Fibroblast of pulmonary artery (primary cell): ENCODE measurements at regions not wholly inside any gene's neighbourhood (a gene's known extent, or its start where the extent isn't known, plus 50 kb on each side); places are given as distances from the start of the nearest gene placed in this dataset.
A peak's percentile ranks its signal among the peaks of the same experiment; 100 is the strongest.

Experiments
- DNase-seq: peaks from one replicate; pipeline ENCODE4 v3.0.0-alpha.2; 2010; ENCODE audit warnings: low read depth
- H3K4me3 ChIP-seq: replicated peaks from 2 replicates; pipeline ENCODE4 v1.5.1; 2011; ENCODE audit warnings: low read depth, mild to moderate bottlenecking, control low read depth, low read length, moderate library complexity
- TF ChIP-seq, protein P1 (sequence below): IDR thresholded peaks from 2 replicates; pipeline ENCODE4 v1.5.1; 2011; ENCODE audit warnings: mild to moderate bottlenecking, control low read depth, low read length, inconsistent platforms; ENCODE audit errors: missing control alignments

DNA sequence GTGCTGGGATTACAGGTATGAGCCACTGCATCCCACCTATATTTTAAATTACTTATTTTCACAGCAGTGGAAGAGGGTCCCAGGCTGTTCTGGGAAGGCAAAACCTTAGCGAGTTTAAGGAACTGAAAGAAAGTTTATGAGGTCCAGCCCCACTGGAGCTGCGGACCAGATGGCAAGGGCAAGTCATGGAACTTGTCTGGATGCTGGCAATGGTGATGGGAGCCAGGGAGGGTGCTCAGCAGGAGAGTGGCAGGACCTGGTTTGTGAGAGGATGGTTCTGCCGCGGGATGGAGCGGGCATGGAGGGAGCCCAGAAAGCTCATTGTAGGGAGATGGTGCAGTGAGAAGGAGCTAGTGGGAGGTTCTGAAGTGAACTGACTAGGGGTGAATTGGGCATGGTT lies 50.6 kb upstream of the SLC45A1 start:
- TF ChIP-seq, protein P1, sequence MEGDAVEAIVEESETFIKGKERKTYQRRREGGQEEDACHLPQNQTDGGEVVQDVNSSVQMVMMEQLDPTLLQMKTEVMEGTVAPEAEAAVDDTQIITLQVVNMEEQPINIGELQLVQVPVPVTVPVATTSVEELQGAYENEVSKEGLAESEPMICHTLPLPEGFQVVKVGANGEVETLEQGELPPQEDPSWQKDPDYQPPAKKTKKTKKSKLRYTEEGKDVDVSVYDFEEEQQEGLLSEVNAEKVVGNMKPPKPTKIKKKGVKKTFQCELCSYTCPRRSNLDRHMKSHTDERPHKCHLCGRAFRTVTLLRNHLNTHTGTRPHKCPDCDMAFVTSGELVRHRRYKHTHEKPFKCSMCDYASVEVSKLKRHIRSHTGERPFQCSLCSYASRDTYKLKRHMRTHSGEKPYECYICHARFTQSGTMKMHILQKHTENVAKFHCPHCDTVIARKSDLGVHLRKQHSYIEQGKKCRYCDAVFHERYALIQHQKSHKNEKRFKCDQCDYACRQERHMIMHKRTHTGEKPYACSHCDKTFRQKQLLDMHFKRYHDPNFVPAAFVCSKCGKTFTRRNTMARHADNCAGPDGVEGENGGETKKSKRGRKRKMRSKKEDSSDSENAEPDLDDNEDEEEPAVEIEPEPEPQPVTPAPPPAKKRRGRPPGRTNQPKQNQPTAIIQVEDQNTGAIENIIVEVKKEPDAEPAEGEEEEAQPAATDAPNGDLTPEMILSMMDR: no peak
- DNase-seq: no peak
- no peak overlapping the region for H3K4me3 ChIP-seq

DNA sequence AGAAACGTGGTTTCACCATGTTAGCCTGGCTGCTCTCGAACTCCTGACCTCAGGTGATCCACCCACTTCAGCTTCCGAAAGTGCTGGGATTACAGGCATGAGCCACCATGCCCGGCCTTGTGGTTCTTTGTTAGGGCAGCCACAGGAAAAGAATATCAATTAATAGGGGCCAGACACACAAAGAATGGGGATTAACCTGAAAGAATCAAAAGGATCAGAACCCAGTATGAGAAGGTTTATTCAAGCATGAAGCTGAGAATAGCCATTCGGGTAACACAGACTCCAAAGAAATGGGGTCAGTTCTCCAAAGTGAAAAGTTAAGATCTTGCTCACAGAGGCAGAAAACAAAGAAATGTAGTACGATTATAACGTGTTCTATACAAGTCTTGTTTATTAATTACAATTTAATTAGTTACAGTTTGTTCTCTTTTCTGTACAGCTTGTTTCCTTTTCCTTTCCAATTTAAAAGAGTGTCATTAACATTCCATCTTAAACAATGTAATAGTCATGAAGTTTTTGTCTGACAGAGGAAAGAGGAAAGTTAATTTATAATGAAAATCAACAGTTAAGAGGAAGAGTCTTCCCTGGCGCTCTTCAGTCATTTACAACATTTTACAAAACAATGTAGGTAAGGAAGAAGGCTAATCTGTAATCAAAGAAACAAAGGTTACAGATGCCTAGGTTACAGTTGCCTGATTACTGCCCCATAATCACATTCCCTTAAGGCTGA lies 51.3 kb upstream of the SLC45A1 start:
- no peak overlapping the region for H3K4me3 ChIP-seq
- TF ChIP-seq, protein P1: no peak
- no peak for DNase-seq

DNA sequence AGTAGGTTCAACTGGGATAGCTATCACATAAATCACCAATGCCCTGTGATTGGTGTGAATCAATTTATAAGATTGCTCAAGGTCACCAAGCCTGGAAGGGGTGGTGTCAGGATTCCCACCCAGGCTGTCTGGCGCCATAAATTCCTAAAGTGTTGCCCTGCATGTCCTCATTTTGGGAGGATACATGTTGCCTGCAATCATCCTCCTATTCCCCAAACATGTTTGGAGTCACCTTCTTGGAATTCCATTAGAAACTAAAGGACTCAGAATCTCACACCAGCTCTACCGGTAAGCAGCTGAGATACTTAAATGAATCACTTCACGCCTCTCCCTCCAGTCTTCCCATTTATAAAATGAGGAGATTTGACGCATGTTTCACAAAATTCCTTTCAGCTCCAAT lies 54.1 kb upstream of the SLC45A1 start:
- DNase-seq: no peak
- H3K4me3 ChIP-seq: no peak overlapping the region
- TF ChIP-seq, protein P1: no peak

DNA sequence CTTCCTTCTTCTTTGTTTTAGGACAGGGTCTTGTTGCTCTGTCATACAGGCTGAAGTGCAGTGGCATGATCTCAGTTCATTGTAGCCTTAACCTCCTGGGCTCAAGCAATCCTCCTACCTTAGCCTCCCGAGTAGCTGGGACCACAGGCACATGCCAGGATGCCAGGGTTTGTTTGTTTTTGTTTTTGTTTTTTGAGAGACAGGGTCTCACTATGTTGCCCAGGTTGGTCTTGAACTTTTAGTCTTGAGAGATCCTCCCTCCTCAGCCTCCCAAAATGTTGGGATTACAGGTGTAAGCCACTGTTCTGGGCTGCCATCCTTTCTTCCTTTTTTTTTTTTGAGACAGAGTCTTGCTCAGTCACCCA lies 56.5 kb upstream of the SLC45A1 start:
- DNase-seq: no peak
- no peak overlapping the region for H3K4me3 ChIP-seq
- TF ChIP-seq, protein P1: no peak

DNA sequence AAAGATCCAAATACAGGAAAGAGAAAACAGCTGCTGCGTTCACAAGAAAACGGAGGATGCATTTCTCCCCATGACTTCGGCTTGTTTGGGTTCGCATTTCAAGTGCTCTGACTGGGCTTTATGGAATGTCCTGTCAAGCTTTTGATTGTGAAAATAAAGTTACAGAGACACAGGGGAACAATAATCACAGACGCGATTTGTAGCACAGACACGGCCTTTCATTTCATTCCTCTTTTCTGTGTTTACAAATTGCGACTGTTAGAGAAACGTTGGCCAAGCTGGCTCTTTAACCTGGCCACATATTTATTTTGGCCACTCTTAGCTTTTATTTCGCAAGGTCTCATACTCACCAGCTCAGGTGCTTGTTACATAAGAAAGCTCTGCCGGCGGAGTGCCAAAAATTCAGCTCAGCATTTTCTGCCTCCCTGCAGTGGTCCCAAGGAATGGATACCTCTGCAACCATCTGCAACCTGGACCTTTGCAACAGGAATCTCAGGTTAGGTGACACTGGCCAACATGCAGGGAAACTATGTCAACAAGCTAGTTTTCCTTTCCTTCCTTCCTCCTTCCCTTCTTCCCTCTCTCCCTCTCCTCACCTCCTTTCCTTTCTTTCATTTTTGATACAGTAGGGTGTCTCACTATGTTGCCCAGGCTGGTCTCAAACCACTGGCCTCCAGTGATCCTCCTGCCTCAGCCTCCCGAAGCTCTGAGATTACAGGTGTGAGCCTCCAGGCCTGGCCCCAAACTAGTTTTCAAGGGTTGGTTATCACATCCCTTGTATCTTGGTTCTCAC lies 58.2 kb upstream of the SLC45A1 start:
- peak; percentile 81 for DNase-seq
- TF ChIP-seq, protein P1: no peak
- no peak overlapping the region for H3K4me3 ChIP-seq

DNA sequence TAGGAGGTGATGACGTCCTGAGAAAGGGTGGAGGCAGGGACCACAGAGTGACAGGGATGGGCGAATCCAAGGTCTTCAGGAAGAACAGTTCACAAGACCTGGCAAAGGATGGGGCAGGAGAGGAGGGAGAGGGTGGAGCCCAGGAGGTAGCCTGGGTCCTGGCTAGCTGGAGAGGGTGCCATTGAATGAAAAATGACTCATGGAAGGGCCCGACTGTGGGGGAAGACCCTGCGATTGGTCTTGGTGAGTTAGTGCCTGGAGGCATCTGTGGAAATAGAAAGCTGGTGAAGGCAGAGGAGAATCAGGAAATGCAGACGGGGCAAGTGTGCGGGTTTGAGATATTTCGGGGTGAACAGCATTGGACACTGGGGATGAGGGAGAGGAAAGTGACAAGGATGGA lies 60.3 kb upstream of the SLC45A1 start:
- no peak overlapping the region for H3K4me3 ChIP-seq
- no peak for DNase-seq
- TF ChIP-seq, protein P1: no peak
